ENCODE measurements at regions not wholly inside any gene's neighbourhood (a gene's known extent, or its start where the extent isn't known, plus 50 kb on each side); places are given as distances from the start of the nearest gene placed in this dataset.

DNA sequence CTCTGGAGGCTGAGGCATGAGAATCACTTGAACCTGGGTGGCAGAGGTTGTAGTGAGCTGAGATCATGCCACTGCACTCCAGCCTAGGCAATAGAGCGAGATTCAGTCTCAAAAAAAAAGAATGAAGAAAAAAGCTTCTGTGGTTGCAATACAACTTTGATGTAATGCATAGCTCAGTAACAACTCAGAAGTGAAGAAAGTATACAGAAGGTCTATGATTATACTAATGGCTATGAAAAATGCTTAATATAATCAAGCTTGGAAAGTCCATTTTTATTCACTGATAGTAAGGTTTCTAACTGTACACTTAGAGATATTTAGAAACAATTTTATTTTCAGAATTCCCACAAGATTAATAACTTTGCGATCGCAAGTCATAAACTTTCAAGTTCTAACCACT is 88.2 kb upstream of the FRMD6 start:
- DNase-seq (ENCODE audit: low spot score in 2 of 2) = no peak
- FAIRE-seq = no peak

- DNase-seq (ENCODE audit: low spot score in 2 of 2) (no peak), FAIRE-seq (no peak)
Measured at GRCh38 chr14:51564460-51564859, 87.2 kb upstream of the FRMD6 start.

- DNase-seq (ENCODE audit: low spot score in 2 of 2) (no peak), FAIRE-seq (no peak)
Measured at GRCh38 chr14:51564986-51565604, 86.6 kb upstream of the FRMD6 start.

DNA sequence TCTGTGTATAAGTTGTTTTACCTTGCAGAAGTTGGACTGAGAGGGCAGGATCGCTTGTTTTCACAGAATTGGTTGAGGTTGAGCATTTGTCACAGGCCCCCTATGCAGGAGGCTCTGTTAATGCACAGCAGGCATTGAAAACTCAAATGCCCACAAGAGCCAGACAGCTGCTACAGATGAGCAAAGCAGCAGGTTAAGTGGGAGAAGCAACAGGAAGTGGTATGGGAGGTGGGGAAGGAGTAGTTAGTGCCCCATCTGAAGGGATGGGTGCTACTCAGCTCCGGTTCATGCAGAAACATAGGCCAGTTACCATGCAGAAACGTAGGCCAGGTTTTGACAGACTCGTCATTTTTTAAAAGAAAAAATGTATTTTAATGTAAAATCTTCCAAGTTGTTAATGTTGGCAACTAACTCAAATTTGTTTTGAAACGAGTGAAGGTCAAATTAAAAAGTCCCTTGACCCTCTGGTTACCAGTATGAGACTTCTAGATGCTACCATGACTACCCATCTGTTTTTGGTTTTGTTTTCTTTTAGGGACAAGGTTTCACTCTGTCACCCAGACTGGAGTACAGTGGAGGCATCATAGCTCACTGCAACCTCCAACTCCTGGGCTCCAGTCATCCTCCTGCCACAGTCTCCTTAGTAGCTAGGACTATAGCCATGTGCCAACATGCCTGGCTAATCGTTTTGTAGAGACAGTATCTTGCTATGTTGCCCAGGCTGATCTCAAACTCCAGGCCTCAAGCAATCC is 84.7 kb upstream of the FRMD6 start:
- DNase-seq (ENCODE audit: low spot score in 2 of 2) = no peak
- FAIRE-seq = no peak

GRCh38 chr14:51568366-51568765 is 83.3 kb upstream of the FRMD6 start:
- no peak for FAIRE-seq

GRCh38 chr14:51573607-51574006 is 78.1 kb upstream of the FRMD6 start:
- FAIRE-seq (no peak), DNase-seq (ENCODE audit: low spot score in 2 of 2) (no peak)

More at GRCh38 chr14:51568366-51568765, 83.3 kb upstream of the FRMD6 start:
- no peak for DNase-seq (ENCODE audit: low spot score in 2 of 2)

- FAIRE-seq (no peak), DNase-seq (ENCODE audit: low spot score in 2 of 2) (no peak)
Measured at GRCh38 chr14:51574009-51574408, 77.7 kb upstream of the FRMD6 start.

DNA sequence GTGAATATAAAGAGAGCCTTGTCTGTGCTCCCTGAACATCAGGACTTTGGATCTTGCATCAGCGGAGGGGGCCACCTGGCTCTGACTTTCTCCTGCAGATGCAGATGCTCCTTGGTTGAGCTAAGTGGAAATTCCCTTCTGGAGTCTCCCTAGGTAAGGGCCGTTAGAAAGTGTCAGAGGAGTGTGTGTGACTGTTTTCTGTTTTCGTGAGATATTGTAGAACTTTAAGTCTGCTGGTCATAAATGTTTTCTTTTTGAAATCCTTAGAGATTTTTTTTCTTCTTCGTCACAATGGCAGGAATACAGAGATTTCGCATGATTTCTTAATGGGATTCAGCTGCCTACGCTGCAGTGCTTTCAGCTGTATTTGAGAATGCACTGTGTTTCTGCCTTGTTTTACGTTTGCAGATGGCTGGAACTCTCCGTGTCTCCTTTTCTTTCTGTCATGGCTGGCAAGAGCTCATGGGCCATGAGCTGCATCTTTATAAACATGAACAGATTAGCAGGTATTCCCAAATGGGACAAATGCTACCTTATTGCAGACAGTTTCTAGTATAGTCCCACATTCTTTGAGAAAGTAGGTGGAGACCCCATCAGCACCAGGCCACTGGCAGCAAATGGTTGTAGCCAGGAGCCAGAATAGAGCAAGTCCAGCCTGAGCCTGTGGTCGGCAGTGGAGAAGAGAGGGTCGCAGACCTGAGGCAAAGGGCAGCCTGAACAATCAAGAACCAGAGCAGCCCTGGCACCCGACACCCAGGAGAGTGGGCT is 76.2 kb upstream of the FRMD6 start:
- FAIRE-seq (no peak), DNase-seq (ENCODE audit: low spot score in 2 of 2) (no peak)

DNA sequence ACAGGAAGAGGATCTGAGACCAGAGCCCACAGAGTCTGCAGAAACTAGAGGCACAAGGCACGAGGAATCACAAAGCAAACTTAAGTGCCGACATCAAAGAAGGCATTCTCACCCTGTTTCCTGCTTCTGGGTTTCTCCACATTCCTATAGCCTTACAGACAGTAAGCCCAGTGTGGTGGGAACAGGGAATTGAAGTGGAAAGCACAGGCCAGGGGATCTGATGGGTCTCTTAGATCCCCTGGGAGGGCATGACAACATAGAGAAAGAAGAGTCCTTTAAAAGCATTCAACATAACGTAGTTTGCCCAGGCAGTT is 75.6 kb upstream of the FRMD6 start:
- FAIRE-seq (no peak), DNase-seq (ENCODE audit: low spot score in 2 of 2) (no peak)

DNA sequence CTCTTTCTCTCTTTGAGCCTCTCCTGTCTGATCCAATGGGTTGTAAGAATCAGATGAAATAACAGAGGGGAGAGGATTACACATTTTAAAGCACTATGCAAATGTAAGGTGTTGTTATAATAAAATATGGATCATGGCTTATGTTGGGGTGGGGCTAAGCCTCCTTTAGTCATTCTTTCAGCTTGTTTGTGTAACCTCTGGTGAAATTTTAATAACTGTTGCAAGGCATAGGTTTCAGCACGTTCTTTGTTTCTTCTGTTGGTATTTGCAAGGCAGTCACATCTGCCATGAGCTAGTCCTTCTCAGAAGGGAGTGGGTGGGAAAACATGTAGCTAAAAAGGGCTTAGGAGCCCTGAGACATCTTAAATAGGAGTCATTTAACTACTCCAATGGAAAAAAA is 74.8 kb upstream of the FRMD6 start:
- no peak for FAIRE-seq
- DNase-seq (ENCODE audit: low spot score in 2 of 2) = no peak

DNA sequence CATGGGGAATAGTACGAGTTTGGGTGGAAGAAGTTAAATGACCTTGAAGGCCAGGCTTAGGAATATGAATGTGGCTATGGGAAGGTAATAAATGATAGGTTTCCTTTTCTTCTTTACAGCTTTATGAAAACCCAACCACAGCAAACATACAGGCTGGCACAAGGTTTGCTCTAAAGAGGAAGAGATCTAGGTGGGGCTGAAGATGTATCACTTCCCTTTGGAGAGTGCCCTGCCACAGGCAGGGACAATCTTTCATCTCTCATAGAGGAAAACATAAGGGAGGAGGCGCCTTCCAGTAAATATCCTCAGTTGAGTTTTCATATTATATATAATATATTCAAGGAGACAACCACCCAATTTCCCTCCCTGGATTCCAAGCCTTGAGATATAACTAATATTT is 72.9 kb upstream of the FRMD6 start:
- DNase-seq (ENCODE audit: low spot score in 2 of 2) = no peak
- no peak for FAIRE-seq

- DNase-seq (ENCODE audit: low spot score in 2 of 2) (no peak), FAIRE-seq (no peak)
Measured at GRCh38 chr14:51581017-51581881, 70.5 kb upstream of the FRMD6 start.

GRCh38 chr14:51582437-51582836 is 69.3 kb upstream of the FRMD6 start:
- DNase-seq (ENCODE audit: low spot score in 2 of 2) (no peak), FAIRE-seq (no peak)

- DNase-seq (ENCODE audit: low spot score in 2 of 2) (no peak), FAIRE-seq (no peak)
Measured at GRCh38 chr14:51585055-51585454, 66.7 kb upstream of the FRMD6 start.

GRCh38 chr14:51592836-51593235 is 58.9 kb upstream of the FRMD6 start:
- FAIRE-seq (no peak), DNase-seq (ENCODE audit: low spot score in 2 of 2) (no peak)

GRCh38 chr14:51593397-51593796 is 58.3 kb upstream of the FRMD6 start:
- no peak for DNase-seq (ENCODE audit: low spot score in 2 of 2)

GRCh38 chr14:51595881-51596455 is 55.7 kb upstream of the FRMD6 start:
- DNase-seq (ENCODE audit: low spot score in 2 of 2) (no peak), FAIRE-seq (no peak)

More at GRCh38 chr14:51593397-51593796, 58.3 kb upstream of the FRMD6 start:
- FAIRE-seq = no peak

DNA sequence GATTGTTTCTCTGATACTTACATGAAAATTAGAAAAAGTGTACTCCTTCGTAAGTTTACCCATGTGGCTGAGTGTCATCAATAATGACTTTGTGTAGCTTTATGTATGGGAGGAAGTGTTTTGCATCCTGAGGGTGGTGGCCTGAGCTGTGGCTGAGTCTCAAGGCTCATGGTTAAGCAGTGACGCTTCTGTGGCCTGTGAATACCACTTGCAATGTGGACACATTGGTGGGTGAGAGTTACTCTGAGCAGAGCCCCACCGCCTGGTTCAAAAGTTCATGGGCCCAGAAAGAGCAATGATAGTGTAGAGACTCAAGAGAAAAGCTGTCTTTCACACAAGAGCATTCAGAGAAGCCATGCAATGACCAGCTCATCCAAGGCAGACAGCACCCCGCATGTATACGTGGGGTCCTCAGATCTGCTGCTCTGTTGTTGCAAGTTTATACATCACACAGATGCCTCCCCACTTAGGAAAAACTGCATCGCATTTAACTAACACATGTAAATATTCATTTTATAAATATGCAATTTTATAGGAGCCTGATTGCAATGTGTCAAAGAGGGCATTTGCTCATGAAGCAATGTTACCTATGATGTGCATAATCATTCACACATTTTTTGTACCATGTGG is 55.1 kb upstream of the FRMD6 start:
- DNase-seq (ENCODE audit: low spot score in 2 of 2) (no peak), FAIRE-seq (no peak)

DNA sequence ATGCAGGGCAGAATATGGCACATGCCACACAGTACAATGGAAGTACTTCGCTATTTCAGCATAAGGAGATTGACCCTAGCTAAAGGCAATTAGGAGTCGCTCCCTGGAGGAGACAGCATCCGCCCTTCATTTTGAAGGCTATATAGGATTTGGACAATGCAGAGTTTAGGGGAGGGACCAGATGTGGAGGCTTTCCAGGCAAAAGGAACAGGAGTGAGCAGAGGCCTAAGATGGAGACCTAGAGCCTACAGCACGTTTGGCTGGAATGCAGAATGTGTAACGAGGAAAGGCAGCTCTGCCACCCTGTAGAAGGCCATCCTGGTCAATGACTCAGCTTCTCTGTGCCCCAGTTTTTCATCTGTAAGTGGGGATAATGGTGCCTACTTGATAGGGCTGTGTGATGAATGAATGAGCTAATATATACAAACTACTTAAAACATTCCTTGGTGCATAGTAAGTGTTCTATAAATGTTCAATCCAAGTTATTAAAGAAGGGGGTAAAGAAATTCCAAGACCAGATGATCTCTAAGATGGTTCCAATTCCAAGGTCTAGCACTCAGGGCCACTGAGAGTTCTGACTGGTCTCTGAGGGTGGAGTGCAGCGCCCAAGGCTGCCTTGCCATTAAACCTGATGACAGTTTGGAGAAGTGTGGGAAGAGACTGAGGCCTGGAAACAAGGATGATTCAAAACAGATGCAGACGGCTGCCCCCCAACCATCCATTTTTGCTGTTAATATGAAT is 54.3 kb upstream of the FRMD6 start:
- DNase-seq (ENCODE audit: low spot score in 2 of 2) (no peak), FAIRE-seq (no peak)

Measured in frontal cortex (tissue), 3 donors.